Daoy (cell line): ENCODE measurements at regions not wholly inside any gene's neighbourhood (a gene's known extent, or its start where the extent isn't known, plus 50 kb on each side); places are given as distances from the start of the nearest gene placed in this dataset.

ENCODE experiments used
- DNase-seq: peaks from one replicate; pipeline ENCODE4 v3.0.0-alpha.2; 2015; ENCODE audit warnings: low read depth

DNA sequence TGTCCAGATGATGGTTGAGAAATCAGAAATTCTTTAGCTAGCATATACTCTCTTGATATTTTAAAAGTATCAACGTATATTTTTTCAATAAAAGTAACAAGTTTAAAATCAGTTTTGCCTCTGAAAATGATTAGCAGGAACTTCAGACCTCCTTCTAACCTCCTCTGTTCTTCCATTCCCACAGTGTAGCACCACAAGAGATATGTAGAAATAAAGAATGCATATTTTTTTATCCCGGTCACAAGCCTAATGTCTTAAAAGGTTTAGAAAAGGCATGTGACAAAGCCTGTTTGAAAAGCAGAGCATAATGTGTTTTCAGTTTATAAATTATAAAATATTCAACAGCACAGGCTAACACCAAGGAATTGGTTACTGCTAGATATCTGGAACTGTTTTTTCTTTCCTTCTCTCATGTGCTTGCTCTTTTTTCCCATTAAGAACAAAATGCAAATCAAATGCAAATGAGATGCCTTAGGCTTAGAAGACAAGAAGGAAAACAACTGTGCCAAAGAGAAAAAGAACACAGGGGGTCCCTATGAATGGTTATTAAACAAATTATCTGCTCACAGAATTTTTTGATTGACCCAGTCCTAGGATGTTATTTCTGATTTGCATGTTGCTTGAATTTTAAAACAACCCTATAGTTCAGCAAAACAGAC, 351.7 kb upstream of the FAM241A start:
- DNase-seq = no peak

DNA sequence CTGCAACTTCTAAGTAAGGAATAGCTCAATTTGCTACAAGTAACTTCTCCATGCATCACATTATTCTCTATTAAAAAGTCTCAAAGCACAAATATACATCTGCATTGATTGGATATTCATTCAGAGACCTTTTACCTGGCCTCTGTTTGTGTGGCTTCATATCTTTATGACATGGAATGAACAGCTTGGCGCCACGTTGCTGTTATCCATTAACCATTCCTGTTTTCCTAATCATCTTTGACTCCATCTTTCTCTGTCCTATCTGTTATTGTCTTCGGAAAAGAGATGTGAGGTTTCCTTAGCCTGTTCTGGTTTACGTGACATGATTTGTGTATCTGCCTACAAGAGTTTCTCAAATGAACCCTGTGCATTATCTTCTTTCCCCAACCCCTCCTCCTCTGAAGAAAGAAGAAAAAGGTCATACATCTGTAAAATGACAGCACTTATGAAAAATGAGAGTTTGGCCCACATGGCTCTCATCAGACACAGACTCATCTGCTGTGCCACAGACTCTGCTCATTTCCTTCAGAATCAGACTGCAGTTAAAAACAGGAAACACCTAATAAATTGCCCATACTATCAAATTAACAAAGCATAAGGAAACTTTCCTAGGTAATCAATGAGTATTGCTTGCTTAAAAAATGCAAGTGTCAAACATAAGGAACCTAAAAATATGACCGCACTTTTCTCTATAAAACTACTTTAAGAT, 347.6 kb upstream of the FAM241A start:
- no peak for DNase-seq

DNA sequence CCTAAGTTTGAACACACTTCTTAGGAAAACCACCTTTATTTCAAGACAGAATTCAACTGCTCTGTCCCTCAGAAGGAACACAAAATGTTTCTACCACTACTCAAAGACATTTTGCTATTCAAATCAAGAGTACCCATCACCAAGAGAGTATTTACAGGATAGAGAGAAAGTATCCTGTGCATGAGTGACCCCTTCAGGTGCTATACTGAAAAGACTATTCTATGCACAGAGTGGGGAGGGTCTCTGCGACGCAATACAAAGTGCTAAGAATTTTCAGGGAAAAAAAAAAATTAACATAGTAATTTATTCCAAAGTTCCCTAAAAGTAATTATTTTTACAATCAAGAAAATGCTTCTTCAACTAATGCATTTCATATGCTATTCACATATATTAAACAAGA, 346.4 kb upstream of the FAM241A start:
- DNase-seq = no peak

DNA sequence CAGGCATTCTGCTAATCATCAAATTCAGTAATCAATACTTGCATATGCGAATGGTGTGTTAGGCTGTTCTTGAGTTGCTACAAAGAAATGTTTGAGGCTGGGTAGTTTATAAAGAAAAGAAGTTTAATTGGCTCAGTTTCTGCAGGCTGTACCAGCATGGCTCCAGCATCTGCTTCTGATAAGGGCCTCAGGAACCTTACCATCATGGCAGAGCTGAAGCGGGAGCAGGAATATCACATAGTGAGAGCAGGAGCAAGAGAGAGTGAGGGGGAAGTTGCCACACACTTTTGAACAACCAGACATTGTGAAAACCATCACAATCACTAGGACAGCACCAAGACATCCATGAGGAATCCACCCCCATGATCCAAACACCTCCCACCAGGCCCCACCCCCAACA, 344.7 kb upstream of the FAM241A start:
- no peak for DNase-seq

DNA sequence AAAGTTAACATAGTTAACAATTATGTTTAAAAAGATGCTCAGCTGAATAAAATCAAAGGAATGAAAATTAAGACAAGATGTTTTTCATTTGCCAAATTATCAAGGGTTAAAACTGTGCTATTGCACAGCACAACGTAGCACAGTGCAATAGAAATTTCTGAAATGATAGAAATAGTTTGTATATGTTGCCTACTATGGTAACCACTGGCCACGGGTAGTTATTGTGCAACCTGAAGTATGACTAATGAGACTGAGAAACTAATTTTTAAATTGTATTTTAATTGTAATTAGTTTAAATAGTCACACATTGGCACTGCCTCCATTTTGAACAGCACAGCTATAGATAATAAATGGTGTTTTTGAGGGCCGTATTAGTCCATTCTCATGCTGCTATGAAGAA, 343.1 kb upstream of the FAM241A start:
- no peak for DNase-seq

DNA sequence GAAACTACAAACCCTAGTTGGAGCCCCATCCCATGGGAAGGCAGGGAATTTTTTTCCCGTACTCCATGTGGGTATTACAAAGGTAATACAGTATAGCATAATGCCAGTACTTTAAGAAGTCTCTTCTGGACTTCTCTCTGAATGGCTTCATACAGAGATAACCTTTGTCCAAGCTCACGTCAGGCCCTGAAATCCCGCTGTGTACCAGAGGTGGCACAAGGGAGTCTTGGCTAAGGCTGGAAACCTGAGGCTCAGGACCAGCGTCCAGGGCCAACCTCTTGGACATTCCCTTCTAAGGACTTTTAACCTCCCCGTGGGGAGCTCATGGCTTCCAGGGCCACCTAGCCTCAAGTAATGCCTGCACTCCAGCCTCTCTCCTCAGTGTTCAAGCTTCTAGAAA, 338.9 kb upstream of the FAM241A start:
- peak; percentile 4 for DNase-seq

DNA sequence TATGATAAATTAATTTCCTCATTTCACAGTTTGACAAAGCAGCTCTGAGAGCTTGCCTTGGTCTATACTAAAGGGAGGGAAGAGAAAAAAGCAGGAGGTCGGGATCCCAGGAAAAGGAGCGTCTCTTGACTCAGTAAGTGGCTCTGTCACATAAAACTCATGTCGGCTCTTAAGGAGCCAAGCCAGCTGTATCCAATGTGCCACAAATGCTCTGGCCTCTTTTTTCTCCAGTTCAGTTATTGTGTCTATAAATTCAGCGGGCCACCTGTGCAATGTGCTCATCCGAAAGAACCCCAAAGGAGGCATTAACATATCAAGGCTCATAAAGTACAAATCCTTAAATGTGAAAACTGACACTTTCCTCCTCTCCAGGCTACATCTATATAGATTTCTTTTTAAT, 337.7 kb upstream of the FAM241A start:
- DNase-seq = no peak

DNA sequence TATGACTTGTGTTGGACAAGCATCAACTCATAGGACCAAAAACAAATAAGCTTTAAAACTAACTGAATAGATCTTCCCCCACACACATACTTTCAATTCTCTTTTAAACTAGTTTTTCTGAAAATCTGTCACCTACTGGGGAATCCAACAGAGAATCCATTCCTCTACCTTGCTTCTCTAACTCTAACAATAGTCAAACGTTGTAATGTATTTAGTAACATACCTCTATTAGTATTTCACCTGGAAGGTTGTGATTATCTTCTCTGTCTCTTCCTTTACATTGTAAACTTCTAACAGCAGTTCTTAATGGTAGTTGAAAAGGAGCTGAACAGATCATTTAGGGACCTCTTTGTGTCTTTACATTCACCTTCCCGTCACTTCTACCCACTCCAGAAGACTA, 337.1 kb upstream of the FAM241A start:
- no peak for DNase-seq

DNA sequence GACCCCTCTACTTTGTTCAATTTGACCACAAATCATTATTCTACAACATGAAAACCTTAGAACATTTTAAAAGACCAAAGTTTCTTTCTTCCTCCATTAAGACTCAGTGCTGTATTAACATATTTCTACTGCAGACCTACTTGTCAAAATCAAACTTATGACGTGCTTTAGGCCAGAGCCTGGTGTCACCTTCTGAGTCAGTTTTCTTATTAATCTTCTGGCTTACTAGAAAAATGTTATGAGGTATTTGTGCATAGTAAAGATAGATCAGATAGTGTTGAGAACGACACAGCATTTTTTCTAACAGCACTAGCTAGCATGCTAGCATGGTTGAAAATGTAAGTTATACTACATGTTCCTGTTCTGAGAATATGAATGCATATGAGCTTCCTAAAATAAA, 333.6 kb upstream of the FAM241A start:
- no peak for DNase-seq

DNA sequence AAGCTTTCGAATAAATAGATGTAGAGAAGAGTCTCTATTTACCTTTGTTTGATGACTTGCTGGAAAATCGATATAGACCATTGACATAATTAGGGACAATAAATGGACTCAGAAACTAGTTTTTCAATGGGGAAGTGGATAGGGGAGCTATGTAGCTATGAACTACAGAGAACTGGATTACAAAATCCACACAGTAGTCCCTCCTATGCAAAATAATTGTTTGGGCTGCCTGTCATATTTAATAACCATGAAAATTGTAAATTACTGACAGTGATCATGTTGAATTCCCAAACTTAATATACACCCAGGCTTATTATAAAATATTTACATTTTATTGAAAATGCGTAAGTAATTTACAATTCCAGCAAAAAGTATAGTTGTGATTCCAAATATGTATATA, 333.1 kb upstream of the FAM241A start:
- no peak for DNase-seq

DNA sequence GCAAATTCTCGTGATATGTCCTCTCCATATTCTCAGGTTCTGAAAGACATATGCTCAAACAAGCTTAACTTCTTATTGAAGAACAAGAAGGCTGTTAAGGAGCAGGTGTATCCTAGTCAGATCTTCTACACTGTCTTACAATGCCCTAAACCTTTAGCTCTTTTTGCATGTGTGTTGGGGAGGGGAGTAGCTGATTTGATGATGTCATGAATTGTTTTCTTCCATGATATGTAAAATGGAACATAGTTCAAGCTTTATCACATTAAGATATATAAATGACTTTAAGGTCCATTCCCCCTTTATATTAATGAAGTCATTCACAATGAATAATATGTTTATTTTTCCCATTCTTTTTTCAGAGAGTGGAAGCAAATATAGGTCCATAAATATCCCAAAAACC, 332.5 kb upstream of the FAM241A start:
- no peak for DNase-seq

DNA sequence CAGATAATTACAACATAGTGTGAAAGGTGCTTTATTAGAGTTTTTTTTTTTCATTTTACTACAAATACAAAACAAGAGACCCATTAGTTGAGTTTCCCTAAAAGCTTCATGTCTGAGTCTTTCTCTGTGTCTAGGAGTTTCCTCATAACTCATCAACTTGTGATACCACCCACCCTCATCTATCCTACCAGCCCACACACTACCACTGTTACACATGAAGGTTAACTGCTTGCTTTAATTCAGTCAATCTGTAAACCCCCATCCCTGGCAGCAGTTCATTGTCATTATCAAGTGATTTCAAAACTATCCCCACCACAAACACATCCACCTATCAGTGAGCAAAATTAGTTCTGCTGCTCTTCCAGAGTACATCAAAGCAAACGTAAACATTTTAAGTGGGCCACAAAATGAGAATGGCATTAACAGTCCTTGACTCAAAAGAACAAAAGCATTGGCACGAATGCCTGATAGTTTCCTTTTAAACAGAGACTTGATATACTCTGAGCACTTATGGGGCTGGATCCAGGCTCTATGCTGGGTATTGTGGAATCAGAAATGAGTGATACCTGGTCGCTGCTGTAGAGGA, 331.6 kb upstream of the FAM241A start:
- no peak for DNase-seq

DNA sequence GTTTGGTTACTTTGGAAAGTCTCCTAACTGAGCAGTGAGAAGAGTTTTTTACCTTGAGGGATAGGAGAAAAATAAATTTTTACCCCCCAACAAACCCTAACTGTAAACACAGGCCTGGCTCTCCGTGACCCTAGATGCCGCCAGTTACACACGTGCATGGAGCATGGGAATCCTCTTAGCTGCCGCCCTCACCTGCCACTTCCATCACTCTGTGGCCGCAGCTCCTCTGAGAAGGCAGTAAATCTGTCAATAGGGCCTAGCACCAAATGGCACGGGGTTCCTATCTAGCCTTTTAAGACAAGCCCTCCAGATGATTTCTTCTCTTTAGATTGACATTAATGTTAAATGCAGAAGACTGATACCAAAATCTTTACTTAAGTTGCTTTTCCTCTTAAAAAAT, 330.3 kb upstream of the FAM241A start:
- DNase-seq = no peak

DNA sequence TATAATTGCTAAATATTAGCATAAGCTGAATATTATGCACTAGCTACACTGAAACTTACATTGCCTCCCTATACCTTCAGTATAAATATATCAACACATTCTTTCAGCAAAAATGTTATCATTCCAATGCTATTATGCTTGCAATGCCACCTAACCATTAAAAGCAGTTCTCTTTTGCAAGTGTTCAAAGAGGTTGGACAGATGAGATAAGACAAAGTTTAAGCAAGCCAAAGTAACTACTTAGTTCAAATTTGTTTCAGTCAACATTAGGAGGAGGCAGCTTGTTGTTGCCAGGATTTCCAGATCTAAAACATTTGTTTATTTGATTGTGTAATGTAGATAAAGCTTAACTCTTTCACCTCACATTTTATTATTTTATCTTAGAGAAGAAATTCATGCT, 323.9 kb upstream of the FAM241A start:
- DNase-seq = no peak

DNA sequence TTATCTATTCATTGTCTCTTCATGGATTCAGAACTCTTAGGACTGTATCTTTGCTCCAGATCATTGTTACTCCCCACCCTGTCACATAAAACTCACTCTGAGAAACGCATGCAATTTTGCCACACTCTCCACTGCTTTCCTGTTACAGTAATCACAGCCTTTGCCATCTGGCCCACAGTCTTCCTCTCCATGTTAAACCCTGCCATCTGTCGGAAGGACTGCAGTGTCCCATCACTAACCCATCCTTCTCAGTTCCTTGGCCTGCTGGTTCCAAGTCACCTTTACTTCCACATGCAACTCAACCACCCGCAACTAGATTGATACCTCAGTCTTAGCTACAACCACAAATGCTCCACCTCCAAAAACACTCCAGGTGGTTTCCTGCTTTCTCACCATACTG, 308.7 kb upstream of the FAM241A start:
- no peak for DNase-seq

DNA sequence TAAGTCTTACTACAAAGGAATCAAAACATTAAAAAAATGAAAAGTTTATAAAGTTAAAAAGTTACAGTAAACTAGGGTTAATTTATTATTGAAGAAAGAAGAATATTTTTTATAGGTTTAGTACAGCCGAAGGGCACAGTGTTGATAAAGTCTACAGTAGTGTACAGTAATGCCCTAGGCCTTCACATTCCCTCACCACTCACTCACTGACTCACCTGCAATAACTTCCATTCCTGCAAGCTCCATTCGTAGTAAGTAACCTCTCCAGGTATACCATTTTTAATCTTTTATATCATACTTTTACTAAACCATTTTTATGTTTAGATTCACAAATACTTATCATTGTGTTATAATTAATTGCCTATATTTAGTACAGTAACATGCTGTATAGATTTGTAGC, 307.5 kb upstream of the FAM241A start:
- no peak for DNase-seq

DNA sequence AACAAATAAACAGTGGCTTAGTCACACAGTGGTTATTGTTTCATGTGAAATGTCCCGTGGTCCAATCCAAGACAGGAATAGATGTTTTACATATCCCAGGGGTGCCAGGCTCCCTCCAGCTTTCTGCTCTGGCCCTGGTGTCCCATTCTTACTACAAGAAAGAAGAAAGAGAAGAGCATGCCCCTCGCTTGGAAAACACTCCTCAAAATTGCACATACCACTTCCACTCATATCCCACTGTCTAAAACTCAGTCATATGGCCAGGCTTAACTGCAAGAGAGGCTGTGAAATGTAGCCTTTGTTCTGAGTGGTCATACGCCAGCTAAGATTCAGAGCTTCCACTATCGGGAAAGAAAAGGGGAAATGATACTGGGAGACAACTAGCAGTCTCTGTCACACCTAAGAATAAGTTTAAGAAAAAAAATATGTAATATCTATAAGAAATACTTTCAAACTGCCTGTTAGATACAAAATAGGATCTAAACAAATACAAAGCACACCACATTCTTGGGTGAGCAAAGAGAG, 306.8 kb upstream of the FAM241A start:
- no peak for DNase-seq

DNA sequence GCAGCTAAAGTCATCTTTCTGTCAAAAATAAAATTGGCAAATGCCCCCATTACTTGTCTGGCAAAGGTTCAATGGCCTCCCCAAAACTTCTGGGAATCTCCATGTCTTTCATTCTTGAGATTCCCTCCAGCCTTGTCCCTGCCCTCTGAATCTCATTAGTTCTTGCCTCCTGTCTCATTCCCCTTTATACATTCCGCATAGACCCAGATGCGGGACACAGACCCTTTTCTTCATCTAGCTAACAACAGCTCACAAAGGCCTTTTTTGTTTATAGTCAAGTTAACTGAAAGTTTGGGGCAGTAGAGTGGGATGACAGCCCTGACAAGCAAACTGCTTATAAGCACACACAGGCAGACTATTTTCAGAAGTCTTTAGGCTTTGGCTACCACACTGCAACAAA, 306.1 kb upstream of the FAM241A start:
- no peak for DNase-seq

DNA sequence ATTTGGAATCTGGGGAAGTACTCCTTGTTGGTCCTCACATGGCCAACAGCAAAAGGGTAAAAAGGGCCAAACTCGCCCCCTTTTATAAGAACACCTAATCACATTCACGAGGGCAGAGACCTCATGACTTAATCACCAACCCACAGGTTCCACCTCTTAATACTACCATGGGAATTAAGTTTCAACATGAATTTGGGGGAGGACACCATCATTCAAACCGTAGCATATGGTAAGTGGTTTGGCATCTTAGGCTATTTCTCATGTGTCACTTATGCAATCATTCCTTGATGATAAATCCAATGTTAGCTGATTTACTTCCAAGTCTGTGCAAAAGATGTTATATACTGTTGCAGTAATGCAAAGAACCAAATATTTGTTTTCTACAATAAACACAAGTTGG, 302.9 kb upstream of the FAM241A start:
- DNase-seq = no peak

DNA sequence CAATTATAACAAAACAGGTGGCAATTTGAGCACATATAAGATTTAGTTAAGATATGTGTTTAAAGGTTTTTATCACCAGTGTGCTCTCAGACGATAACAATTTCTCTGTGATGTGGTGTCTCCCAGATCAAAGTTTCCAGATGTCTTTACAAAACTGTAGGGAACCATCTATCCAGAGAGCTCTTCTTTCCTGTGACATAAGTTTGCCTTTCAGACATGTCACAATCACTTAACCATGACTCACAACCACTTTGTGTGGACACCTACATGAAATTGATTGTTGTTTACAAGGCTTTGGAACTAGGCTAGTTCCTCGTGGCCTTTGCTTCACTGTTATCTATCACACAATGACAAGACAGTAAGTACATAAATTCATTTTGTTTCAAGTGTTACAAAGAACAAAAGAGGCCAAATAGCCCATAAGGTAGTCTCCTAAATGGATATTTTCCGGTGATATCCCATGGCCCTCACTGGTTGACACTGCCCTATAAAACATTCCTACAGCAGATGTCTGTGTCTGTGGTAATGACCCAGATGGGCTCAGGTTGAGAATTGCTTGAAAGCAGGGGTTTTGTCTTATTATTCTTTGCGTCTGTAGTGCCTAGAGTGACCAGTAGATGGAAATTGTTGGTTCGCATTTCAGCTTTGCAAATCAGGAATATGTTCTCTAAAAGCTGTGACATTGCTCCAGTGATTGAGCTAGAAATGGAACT, 297.8 kb upstream of the FAM241A start:
- DNase-seq = no peak

DNA sequence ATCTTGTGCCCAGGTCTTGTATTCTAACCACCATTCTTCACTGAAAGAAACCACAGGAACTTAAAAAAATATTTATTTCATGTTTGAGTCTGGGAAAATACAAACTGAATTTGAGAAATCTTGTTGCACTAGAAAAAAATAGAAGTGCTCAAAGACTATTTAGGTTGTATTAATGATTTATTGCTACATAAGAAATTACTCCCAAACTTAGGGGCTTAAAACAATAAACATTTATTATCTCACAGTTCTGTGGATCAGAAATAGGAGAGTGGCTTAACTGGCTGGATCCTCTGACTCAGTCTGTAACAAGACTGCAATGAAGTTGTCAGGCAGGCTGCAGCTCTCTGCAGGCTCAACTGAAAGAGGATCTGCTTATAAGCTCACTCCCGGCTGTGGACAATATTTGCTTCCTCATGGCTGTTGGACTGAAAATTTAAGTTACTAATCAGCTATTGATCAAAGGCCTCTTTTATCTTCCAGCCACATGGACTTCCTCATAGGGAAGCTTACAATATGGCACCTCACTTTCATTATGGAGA, 295.4 kb upstream of the FAM241A start:
- no peak for DNase-seq

DNA sequence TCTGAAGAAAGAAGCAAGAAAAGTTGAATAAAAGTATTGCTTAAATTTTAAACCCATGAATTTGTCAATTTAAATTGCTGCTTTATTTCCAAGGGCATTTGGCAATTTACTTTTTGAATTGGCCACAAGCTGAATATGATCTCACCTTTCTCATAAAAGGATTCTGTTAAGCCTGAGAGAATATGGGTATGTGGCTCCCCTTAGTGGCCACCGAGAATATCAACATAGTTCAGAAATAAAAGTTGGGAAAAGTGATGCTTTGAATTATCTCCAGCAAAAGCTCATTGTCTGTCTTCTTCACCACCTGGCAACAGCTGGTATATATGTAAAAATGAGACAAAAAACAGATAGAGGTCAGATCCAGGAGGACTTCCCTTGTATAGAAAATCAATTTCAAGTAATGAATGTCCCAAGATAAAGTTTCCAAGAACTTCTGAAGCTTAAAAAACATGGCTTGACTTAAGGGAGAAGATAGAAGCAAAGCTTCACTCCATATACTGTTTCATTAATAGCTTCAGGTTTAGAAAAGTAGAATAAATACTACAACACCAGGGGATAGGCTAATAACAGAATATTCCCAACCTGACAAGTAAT, 290.7 kb upstream of the FAM241A start:
- peak; percentile 12 for DNase-seq
